Lower leg skin (tissue), 3 donors: ENCODE measurements at regions not wholly inside any gene's neighbourhood (a gene's known extent, or its start where the extent isn't known, plus 50 kb on each side); places are given as distances from the start of the nearest gene placed in this dataset.

ENCODE experiments used
- POLR2A ChIP-seq, 2 donors: fragments of 450-650 bp; IDR thresholded peaks; one replicate each; pipeline ENCODE4 v1.6.1; 2016 to 2017; ENCODE audit warnings: antibody characterized with exemption in 2 of 2, mild to moderate bottlenecking in 1 of 2, moderate library complexity in 1 of 2
- TF ChIP-seq, protein P1 (sequence below), 3 donors: fragments of 450-650 bp; IDR thresholded peaks; one replicate each; pipeline ENCODE4 v1.5.1; 2016; ENCODE audit warnings: antibody characterized with exemption in 3 of 3, mild to moderate bottlenecking in 3 of 3, moderate library complexity in 2 of 3

DNA sequence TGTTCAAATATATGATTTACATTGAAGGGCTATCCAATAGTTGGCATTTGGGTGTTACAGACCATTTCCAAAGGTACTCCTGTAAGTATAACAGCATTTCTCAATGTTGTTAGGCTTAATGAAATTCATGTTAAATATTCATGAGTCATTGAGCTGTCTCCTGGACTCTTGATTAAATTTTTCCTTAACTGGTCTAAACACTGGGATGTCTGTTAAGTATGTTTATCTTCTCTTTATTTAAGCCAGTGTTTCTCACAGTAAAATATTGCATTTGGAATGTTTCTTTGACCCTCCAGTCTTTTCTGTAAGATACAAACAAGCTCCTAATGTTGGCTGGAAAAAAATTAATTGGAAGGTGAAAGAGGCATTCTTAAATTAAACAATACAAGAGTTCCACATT, 402.5 kb upstream of the HTR2A start:
- TF ChIP-seq, protein P1, sequence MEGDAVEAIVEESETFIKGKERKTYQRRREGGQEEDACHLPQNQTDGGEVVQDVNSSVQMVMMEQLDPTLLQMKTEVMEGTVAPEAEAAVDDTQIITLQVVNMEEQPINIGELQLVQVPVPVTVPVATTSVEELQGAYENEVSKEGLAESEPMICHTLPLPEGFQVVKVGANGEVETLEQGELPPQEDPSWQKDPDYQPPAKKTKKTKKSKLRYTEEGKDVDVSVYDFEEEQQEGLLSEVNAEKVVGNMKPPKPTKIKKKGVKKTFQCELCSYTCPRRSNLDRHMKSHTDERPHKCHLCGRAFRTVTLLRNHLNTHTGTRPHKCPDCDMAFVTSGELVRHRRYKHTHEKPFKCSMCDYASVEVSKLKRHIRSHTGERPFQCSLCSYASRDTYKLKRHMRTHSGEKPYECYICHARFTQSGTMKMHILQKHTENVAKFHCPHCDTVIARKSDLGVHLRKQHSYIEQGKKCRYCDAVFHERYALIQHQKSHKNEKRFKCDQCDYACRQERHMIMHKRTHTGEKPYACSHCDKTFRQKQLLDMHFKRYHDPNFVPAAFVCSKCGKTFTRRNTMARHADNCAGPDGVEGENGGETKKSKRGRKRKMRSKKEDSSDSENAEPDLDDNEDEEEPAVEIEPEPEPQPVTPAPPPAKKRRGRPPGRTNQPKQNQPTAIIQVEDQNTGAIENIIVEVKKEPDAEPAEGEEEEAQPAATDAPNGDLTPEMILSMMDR (IDR thresholded peaks at IDR 0.05): no peak
- TF ChIP-seq POLR2A (IDR thresholded peaks at IDR 0.05): no peak
